ENCODE measurements at regions not wholly inside any gene's neighbourhood (a gene's known extent, or its start where the extent isn't known, plus 50 kb on each side); places are given as distances from the start of the nearest gene placed in this dataset.
A peak's percentile ranks its signal among the peaks of the same experiment; 100 is the strongest.

GRCh38 chr7:23938215-23938614, 228.2 kb downstream of the STK31 start:
- no peak for TF ChIP-seq CTCF (conservative IDR thresholded peaks at IDR 0.05)
- no peak overlapping the region; the same call in 1 of the 2 replicates for H3K27ac ChIP-seq

GRCh38 chr7:23938937-23939552, 229.0 kb downstream of the STK31 start:
- peak; percentile 83 for TF ChIP-seq CTCF (conservative IDR thresholded peaks at IDR 0.05)
- H3K27ac ChIP-seq, result peak overlapping the region; percentile 37; the same call in 1 of the 2 replicates

DNA sequence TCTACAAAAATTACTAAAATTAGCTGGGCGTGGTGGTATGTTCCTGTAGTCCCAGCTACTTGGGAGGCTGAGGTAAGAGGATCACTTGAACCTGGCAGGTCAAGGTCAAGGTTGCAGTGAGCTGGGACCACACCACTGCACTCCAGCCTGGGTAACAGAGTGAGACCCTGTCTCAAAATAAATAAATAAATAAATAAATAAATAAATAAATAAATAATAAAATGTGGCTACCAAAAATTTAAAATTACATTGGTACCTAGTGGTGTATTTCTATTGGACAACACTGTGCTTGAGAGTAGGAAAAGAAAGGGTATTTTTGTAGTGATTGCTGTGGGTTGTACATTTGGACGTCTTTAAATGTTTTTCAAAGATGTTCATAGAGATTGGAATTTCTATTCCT, 229.7 kb downstream of the STK31 start:
- H3K27ac ChIP-seq, result peak overlapping the region; percentile 37; the same call in 1 of the 2 replicates

DNA sequence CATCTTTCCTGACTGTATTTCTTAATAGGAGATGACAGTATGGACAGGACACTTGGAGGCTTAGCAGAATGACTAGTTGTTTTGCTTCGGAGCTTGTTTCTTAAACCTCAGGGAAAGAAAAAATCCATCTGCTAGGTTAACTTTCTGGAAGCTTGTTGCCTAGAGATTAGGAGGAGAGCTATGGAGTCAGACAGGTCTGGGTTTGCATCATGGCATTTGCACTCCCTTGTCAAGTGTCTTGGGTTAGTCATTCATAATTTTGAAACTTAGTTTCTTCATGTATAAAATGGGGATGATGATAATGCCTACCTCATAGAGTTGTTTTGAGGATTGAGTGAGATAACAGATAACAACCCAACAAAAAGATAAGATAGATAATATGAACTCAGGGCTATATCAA, 231.5 kb downstream of the STK31 start:
- no peak overlapping the region for H3K27ac ChIP-seq
- no peak for TF ChIP-seq CTCF (conservative IDR thresholded peaks at IDR 0.05)

GRCh38 chr7:23942032-23942431, 232.0 kb downstream of the STK31 start:
- H3K27ac ChIP-seq, result no peak overlapping the region
- TF ChIP-seq CTCF (conservative IDR thresholded peaks at IDR 0.05), result no peak

DNA sequence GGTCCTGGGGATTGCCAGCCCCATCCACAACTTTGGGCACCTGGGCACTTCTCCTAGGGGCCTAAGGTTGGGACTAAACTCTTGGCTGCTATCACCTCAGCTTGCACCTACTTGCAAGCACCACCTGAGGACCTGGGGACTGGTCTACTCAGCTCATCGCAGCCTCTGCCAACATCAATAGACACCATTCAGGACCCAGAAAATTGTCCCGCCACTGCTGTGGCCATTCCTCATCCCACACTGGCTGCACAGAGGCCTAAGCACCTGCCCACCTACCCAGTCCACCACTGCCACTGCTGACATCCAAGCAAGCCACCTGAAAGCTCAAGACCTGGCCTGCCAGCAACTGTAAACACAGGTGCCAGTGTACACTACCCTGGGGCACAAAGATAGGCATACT, 234.1 kb downstream of the STK31 start:
- H3K27ac ChIP-seq, result no peak overlapping the region

DNA sequence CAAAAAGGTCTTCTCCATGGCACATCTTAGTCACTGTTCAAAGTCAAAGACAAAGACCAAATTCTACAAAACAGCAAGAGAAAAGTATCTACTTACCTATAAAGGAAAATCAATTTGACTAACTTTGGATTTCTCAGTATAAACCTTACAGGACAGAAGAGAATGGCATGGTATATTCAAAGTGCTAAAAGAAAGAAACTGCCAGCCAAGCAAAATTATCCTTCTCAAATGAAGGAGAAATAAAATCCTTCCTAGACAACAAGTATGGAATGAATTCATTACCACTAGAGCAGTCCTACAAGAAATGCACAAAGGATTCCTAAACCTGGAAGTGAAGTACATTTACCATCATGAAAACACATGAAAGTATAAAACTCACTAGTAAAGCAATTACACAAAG, 235.5 kb downstream of the STK31 start:
- no peak for TF ChIP-seq CTCF (conservative IDR thresholded peaks at IDR 0.05)

More for the DNA sequence above, 234.1 kb downstream of the STK31 start:
- no peak for TF ChIP-seq CTCF (conservative IDR thresholded peaks at IDR 0.05)

DNA sequence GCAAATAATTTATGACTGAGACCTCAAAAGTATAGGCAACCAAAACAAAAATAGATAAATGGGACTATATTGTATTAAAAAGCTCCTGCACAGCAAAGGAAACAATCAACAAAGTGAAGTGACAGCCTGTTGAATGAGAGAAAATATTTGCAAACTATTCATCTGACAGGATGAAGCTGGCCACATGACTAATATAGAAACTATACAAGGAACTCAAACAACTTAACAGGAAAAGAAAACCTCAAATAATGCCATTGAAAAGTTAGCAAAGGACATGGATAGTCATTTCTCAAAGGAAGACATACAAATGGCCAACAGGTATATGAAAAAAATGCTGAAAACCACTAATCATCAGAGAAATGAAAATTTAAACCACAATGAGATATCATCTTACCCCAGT, 245.1 kb downstream of the STK31 start:
- no peak for TF ChIP-seq CTCF (conservative IDR thresholded peaks at IDR 0.05)
- no peak overlapping the region for H3K27ac ChIP-seq

More for the DNA sequence above, 235.5 kb downstream of the STK31 start:
- no peak overlapping the region for H3K27ac ChIP-seq
